Fibroblast of lung (primary cell): ENCODE measurements at regions not wholly inside any gene's neighbourhood (a gene's known extent, or its start where the extent isn't known, plus 50 kb on each side); places are given as distances from the start of the nearest gene placed in this dataset.

Experiments
- DNase-seq, 2 donors: peaks; one replicate each; pipeline versions ENCODE4 v3.0.0 to v3.0.0-alpha.2; 2010; ENCODE audit warnings: low read depth in 2 of 2
- H2AFZ ChIP-seq: 2 replicates; pipeline ENCODE4 v1.5.1; 2012; ENCODE audit warnings: low read length, control low read depth, inconsistent platforms
- H3K27ac ChIP-seq: 2 replicates; pipeline ENCODE4 v1.5.1; 2011; ENCODE audit warnings: low read length, control low read depth; ENCODE audit not compliant: insufficient read depth
- H3K27me3 ChIP-seq: 2 replicates; pipeline ENCODE4 v1.5.1; 2011; ENCODE audit warnings: mild to moderate bottlenecking, low read length; ENCODE audit not compliant: control insufficient read depth, insufficient read depth
- H3K36me3 ChIP-seq: 2 replicates; pipeline ENCODE4 v1.5.1; 2011; ENCODE audit warnings: low read length; ENCODE audit not compliant: control insufficient read depth, insufficient read depth
- H3K4me1 ChIP-seq: 2 replicates; pipeline ENCODE4 v1.5.1; 2011; ENCODE audit warnings: low read length; ENCODE audit not compliant: control insufficient read depth, insufficient read depth; ENCODE audit errors: extremely low read depth
- H3K4me2 ChIP-seq: 2 replicates; pipeline ENCODE4 v1.5.1; 2011; ENCODE audit warnings: low read length, control low read depth; ENCODE audit not compliant: insufficient read depth; ENCODE audit errors: extremely low read depth
- H3K4me3 ChIP-seq, 4 experiments: fragments of 200-600 bp in 1 of 4; sonication (generic) in 1 of 4; replicated peaks in 1 of 4; 2 replicates each; pipeline ENCODE4 v1.5.1; 2011 to 2016; ENCODE audit warnings: low read length in 4 of 4, low read depth in 3 of 4, mild to moderate bottlenecking in 3 of 4, control low read depth in 2 of 4, inconsistent platforms in 1 of 4, mixed read lengths in 1 of 4; ENCODE audit not compliant: insufficient read depth in 1 of 4; ENCODE audit errors: control extremely low read depth in 1 of 4
- H3K79me2 ChIP-seq: 2 replicates; pipeline ENCODE4 v1.5.1; 2012; ENCODE audit warnings: mild to moderate bottlenecking, low read length, inconsistent platforms; ENCODE audit not compliant: control insufficient read depth, insufficient read depth
- H3K9ac ChIP-seq: 2 replicates; pipeline ENCODE4 v1.5.1; 2011; ENCODE audit warnings: mild to moderate bottlenecking, low read length, control low read depth; ENCODE audit not compliant: insufficient read depth
- H3K9me3 ChIP-seq: 2 replicates; pipeline ENCODE4 v1.5.1; 2012; ENCODE audit warnings: low read depth, low read length; ENCODE audit not compliant: control insufficient read depth, insufficient read depth
- H4K20me1 ChIP-seq: 2 replicates; pipeline ENCODE4 v1.5.1; 2011; ENCODE audit warnings: low read length; ENCODE audit not compliant: control insufficient read depth, insufficient read depth; ENCODE audit errors: extremely low read depth
- CTCF ChIP-seq, 2 donors: IDR thresholded peaks in 1 of 2; conservative IDR thresholded peaks in 1 of 2; 1 replicate in 1 of 2; 2 replicates in 1 of 2; pipeline ENCODE4 v1.5.1; 2011 to 2012; ENCODE audit warnings: low read length in 2 of 2, control low read depth in 1 of 2, inconsistent platforms in 1 of 2, low read depth in 1 of 2, mild to moderate bottlenecking in 1 of 2
- EZH2 ChIP-seq: IDR thresholded peaks from 2 replicates; pipeline ENCODE4 v1.5.1; 2012; ENCODE audit warnings: low read length, control low read depth, mild to moderate bottlenecking; ENCODE audit errors: missing control alignments

- DNase-seq: no peak
- Histone ChIP-seq H3K9me3 (no peaks in the 10 kb centered on the region), H3K27me3 (no peaks in the 10 kb centered on the region), H2AFZ (no peak overlapping the region), H3K4me3 (no peak overlapping the region), H3K4me2 (no peak overlapping the region), H4K20me1 (no peaks in the 10 kb centered on the region), H3K27ac (no peak overlapping the region), H3K79me2 (no peaks in the 10 kb centered on the region), H3K9ac (no peak overlapping the region), H3K4me1 (peaks cover 2% of the 10 kb centered on the region), H3K36me3 (no peaks in the 10 kb centered on the region)
- TF ChIP-seq EZH2: no peak
- no peak for TF ChIP-seq CTCF (conservative IDR thresholded peaks at IDR 0.05 in 1 of 2, IDR thresholded peaks at IDR 0.05 in 1 of 2; ENCODE audit: low read depth in 1 of 2, low read length in 2 of 2)
Measured at GRCh38 chr16:88195269-88195705, 187.5 kb upstream of the ZNF469 start.

GRCh38 chr16:88195911-88196465 is 186.8 kb upstream of the ZNF469 start:
- no peaks in the 10 kb centered on the region for H3K9me3 ChIP-seq
- H3K36me3 ChIP-seq: no peaks in the 10 kb centered on the region
- no peak overlapping the region for H3K9ac ChIP-seq
- no peak overlapping the region for H3K4me2 ChIP-seq
- TF ChIP-seq CTCF (conservative IDR thresholded peaks at IDR 0.05 in 1 of 2, IDR thresholded peaks at IDR 0.05 in 1 of 2; ENCODE audit: low read depth in 1 of 2, low read length in 2 of 2) (no peak), EZH2 (no peak)
- no peak overlapping the region for H3K27ac ChIP-seq
- H2AFZ ChIP-seq: no peak overlapping the region
- no peaks in the 10 kb centered on the region for H4K20me1 ChIP-seq
- peaks cover 2% of the 10 kb centered on the region for H3K4me1 ChIP-seq
- H3K4me3 ChIP-seq: no peak overlapping the region
- no peak for DNase-seq
- no peaks in the 10 kb centered on the region for H3K27me3 ChIP-seq
- H3K79me2 ChIP-seq: no peaks in the 10 kb centered on the region

- Histone ChIP-seq H3K27ac (no peak overlapping the region), H3K4me2 (no peak overlapping the region), H3K79me2 (no peaks in the 10 kb centered on the region), H2AFZ (no peak overlapping the region), H3K36me3 (no peaks in the 10 kb centered on the region), H4K20me1 (no peaks in the 10 kb centered on the region), H3K4me3 (no peak overlapping the region), H3K27me3 (no peaks in the 10 kb centered on the region), H3K4me1 (peaks cover 2% of the 10 kb centered on the region), H3K9me3 (no peaks in the 10 kb centered on the region), H3K9ac (no peak overlapping the region)
- TF ChIP-seq CTCF (conservative IDR thresholded peaks at IDR 0.05 in 1 of 2, IDR thresholded peaks at IDR 0.05 in 1 of 2; ENCODE audit: low read depth in 1 of 2, low read length in 2 of 2): no peak
- TF ChIP-seq EZH2: no peak
- DNase-seq: no peak
Measured at GRCh38 chr16:88196471-88197400, 186.0 kb upstream of the ZNF469 start.
